IMR-90 (cell line): ENCODE measurements at regions not wholly inside any gene's neighbourhood (a gene's known extent, or its start where the extent isn't known, plus 50 kb on each side); places are given as distances from the start of the nearest gene placed in this dataset.

ENCODE experiments used
- ATAC-seq: fragments of 200-7000 bp; cut with Tn5 transposase; 2 replicates; pipeline ENCODE4 v1.9.1; 2020; ENCODE audit warnings: low read depth, mild to moderate bottlenecking, moderate library complexity
- BruUV-seq: library from RNA; stranded (reverse); fragments of 400-500 nt; replicated peaks from 2 replicates; lab custom pipeline; 2021; lab: Mats Ljungman, UMichigan
- CTCF ChIA-PET: fragments of 300-600 bp; formaldehyde crosslinking; extraction: SDS; loops from one replicate; lab custom pipeline; 2021; ENCODE audit warnings: antibody characterized with exemption; lab: Yijun Ruan, JAX
- POLR2A ChIA-PET: fragments of 300-600 bp; sonication (Branson Sonifier 250); formaldehyde crosslinking; loops from one replicate; lab custom pipeline; 2022; ENCODE audit warnings: antibody characterized with exemption; ENCODE audit not compliant: unreplicated experiment; lab: Charles Lee
- DNase-seq: peaks from one replicate; pipeline ENCODE4 v3.0.0; 2013
- H2AFZ ChIP-seq: replicated peaks from 2 replicates; pipeline ENCODE3; 2013; ENCODE audit warnings: low read length, mild to moderate bottlenecking; ENCODE audit not compliant: poor library complexity
- H2AK5ac ChIP-seq: 2 replicates; pipeline ENCODE4 v1.6.1; 2013; ENCODE audit warnings: low read depth, low read length, inconsistent platforms
- H2AK9ac ChIP-seq: replicated peaks from 2 replicates; pipeline ENCODE3; 2013; ENCODE audit warnings: mild to moderate bottlenecking, low read depth, low read length, moderate library complexity; ENCODE audit not compliant: poor library complexity
- H2BK120ac ChIP-seq: 2 replicates; pipeline ENCODE4 v1.6.1; 2013; ENCODE audit warnings: low read depth, low read length, inconsistent platforms
- H2BK15ac ChIP-seq: 3 replicates; pipeline ENCODE4 v1.6.1; 2013; ENCODE audit warnings: low read depth, low read length, inconsistent platforms
- H2BK20ac ChIP-seq: 2 replicates; pipeline ENCODE4 v1.6.1; 2013; ENCODE audit warnings: low read depth, mild to moderate bottlenecking, inconsistent platforms, low read length, moderate library complexity
- H2BK5ac ChIP-seq: 2 replicates; pipeline ENCODE4 v1.6.1; 2013; ENCODE audit warnings: mild to moderate bottlenecking, low read depth, low read length, inconsistent platforms; ENCODE audit not compliant: poor library complexity, severe bottlenecking
- H3K14ac ChIP-seq: replicated peaks from 2 replicates; pipeline ENCODE4 v1.6.1; 2013; ENCODE audit warnings: low read depth, low read length, inconsistent platforms
- H3K18ac ChIP-seq: 2 replicates; pipeline ENCODE4 v1.6.1; 2013; ENCODE audit warnings: low read depth, low read length, control low read depth
- H3K23ac ChIP-seq: 2 replicates; pipeline ENCODE4 v1.6.1; 2013; ENCODE audit warnings: low read depth, low read length, inconsistent platforms
- H3K27ac ChIP-seq: 2 replicates; pipeline ENCODE4 v1.5.1; 2013; ENCODE audit warnings: mild to moderate bottlenecking, control low read depth, low read length; ENCODE audit not compliant: insufficient read depth
- H3K27me3 ChIP-seq: 2 replicates; pipeline ENCODE4 v1.6.1; 2013; ENCODE audit warnings: low read length; ENCODE audit not compliant: control insufficient read depth, insufficient read depth
- H3K36me3 ChIP-seq: 2 replicates; pipeline ENCODE4 v1.6.1; 2013; ENCODE audit warnings: low read length, mixed read lengths; ENCODE audit not compliant: control insufficient read depth, insufficient read depth
- H3K4ac ChIP-seq: 2 replicates; pipeline ENCODE4 v1.6.1; 2013; ENCODE audit warnings: low read depth, low read length, inconsistent platforms
- H3K4me1 ChIP-seq: 2 replicates; pipeline ENCODE4 v1.6.1; 2013; ENCODE audit warnings: low read length, mixed read lengths; ENCODE audit not compliant: control insufficient read depth, insufficient read depth
- H3K4me2 ChIP-seq: 2 replicates; pipeline ENCODE4 v1.6.1; 2013; ENCODE audit warnings: low read depth, mild to moderate bottlenecking, control low read depth, low read length, moderate library complexity
- H3K4me3 ChIP-seq: 2 replicates; pipeline ENCODE4 v1.5.1; 2013; ENCODE audit warnings: low read depth, mild to moderate bottlenecking, control low read depth, low read length, moderate library complexity; ENCODE audit not compliant: insufficient read depth
- H3K56ac ChIP-seq: 2 replicates; pipeline ENCODE4 v1.6.1; 2013; ENCODE audit warnings: low read length, inconsistent platforms; ENCODE audit not compliant: insufficient read depth; ENCODE audit errors: extremely low read depth
- H3K79me1 ChIP-seq, 2 experiments: 2 replicates each; pipeline ENCODE4 v1.6.1; 2013; ENCODE audit warnings: low read length in 2 of 2, inconsistent platforms in 1 of 2, low read depth in 1 of 2
- H3K9ac ChIP-seq: 2 replicates; pipeline ENCODE4 v1.6.1; 2013; ENCODE audit warnings: low read depth, low read length, control low read depth
- H3K9me1 ChIP-seq: 2 replicates; pipeline ENCODE4 v1.6.1; 2013; ENCODE audit warnings: low read length, inconsistent platforms; ENCODE audit not compliant: insufficient read depth
- H3K9me3 ChIP-seq: 2 replicates; pipeline ENCODE4 v1.6.1; 2013; ENCODE audit warnings: low read length; ENCODE audit not compliant: control insufficient read depth, insufficient read depth
- H4K20me1 ChIP-seq: 2 replicates; pipeline ENCODE4 v1.6.1; 2013; ENCODE audit warnings: low read length, inconsistent platforms; ENCODE audit not compliant: insufficient read depth
- H4K5ac ChIP-seq: 2 replicates; pipeline ENCODE4 v1.6.1; 2013; ENCODE audit warnings: mild to moderate bottlenecking, low read depth, low read length, control low read depth
- H4K8ac ChIP-seq, 2 experiments: 2 replicates each; pipeline ENCODE4 v1.6.1; 2013; ENCODE audit warnings: low read depth in 2 of 2, low read length in 2 of 2, control low read depth in 1 of 2, inconsistent platforms in 1 of 2
- H4K91ac ChIP-seq: 2 replicates; pipeline ENCODE4 v1.6.1; 2013; ENCODE audit warnings: low read depth, low read length, inconsistent platforms; ENCODE audit not compliant: insufficient read depth
- POLR2A ChIP-seq: IDR thresholded peaks from 2 replicates; pipeline ENCODE4 v1.6.1; 2012; ENCODE audit warnings: mild to moderate bottlenecking, low read depth, low read length
- WGBS, 2 experiments: methylation state at CpG; one replicate each; pipeline versions ENCODE4 v1.1.5 to v1.1.7; 2013; ENCODE audit warnings: missing lambda C conversion rate in 2 of 2; ENCODE audit not compliant: insufficient read length in 1 of 2; ENCODE audit errors: extremely low coverage in 2 of 2; 5-methylcytosine and 5-hydroxymethylcytosine counted together
- dilution Hi-C: fragments of 300-500 bp; cut with HindIII; formaldehyde crosslinking; loops from one replicate; pipeline ENCODE4 v1.14.3; 2018; ENCODE audit warnings: low sequenced_read_pairs; ENCODE audit not compliant: unreplicated experiment
- in situ Hi-C: fragments of 300-500 bp; cut with MboI; formaldehyde crosslinking; loops from 3 replicates; pipeline ENCODE4 v1.14.3; 2019; ENCODE audit warnings: low sequenced_read_pairs, inconsistent platforms, mixed read lengths
- intact Hi-C: fragments of 100-400 bp; cut with micrococcal nuclease; formaldehyde crosslinking; loops from 2 replicates; pipeline ENCODE4 v1.10.0; 2022

DNA sequence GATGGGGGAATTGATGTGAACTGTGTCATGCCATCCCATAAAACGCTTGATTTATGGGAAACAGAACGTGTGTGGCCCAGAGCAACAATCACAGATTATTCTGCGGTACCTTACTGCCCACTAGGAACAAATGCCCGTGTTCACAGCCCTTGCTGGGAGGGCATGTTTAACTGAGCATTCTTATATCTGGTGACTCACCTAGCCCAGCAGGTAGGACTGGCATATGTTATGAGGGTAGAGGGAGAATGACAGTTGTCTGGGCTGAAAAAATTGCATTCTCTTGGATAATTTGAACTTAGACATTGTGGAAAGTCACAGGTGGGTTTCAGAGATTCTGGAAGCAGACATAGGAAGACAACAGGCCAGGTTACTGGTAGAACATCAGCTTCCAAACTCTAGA lies 460.6 kb downstream of the DMRT2 start:
- dilution Hi-C loops = no loop called here
- H3K23ac ChIP-seq = no peak overlapping the region
- ChIA-PET POLR2A (no interaction called here), CTCF (no interaction called here)
- H3K27ac ChIP-seq = no peak overlapping the region
- H2AK5ac ChIP-seq = no peak overlapping the region
- H3K18ac ChIP-seq = no peak overlapping the region
- H3K9me3 ChIP-seq = peaks cover 17% of the 10 kb centered on the region
- WGBS, 2 experiments = 25% methylated on average over 2 of the region's 4 CpGs; no CpG with 5 or more reads in 1 of the 2 experiments
- no peaks in the 10 kb centered on the region for H3K9me1 ChIP-seq
- H2BK15ac ChIP-seq = no peak overlapping the region
- ATAC-seq (no peak), DNase-seq (no peak)
- no peaks in the 10 kb centered on the region for H3K27me3 ChIP-seq
- H2AFZ ChIP-seq = no peak overlapping the region
- no peak overlapping the region for H3K14ac ChIP-seq
- no peak overlapping the region for H3K4ac ChIP-seq
- no peak overlapping the region for H2BK20ac ChIP-seq
- peak overlapping the region; percentile 28 for H2AK9ac ChIP-seq
- H4K8ac ChIP-seq = no peak overlapping the region
- H4K91ac ChIP-seq = no peak overlapping the region
- in situ Hi-C loops = no loop called here
- H3K36me3 ChIP-seq = no peaks in the 10 kb centered on the region
- intact Hi-C loops = no loop called here
- BruUV-seq = no TSS peak
- no peak overlapping the region for H4K5ac ChIP-seq
- no peak overlapping the region for H3K4me2 ChIP-seq
- TF ChIP-seq POLR2A = no peak
- H2BK120ac ChIP-seq = no peak overlapping the region
- H3K4me3 ChIP-seq = no peak overlapping the region
- no peaks in the 10 kb centered on the region for H4K20me1 ChIP-seq
- H3K9ac ChIP-seq = no peak overlapping the region
- H3K56ac ChIP-seq = no peak overlapping the region
- no peak overlapping the region for H2BK5ac ChIP-seq
- H3K79me1 ChIP-seq = no peaks in the 10 kb centered on the region
- H3K4me1 ChIP-seq = no peaks in the 10 kb centered on the region
